IMR-90 (cell line): ENCODE measurements at regions not wholly inside any gene's neighbourhood (a gene's known extent, or its start where the extent isn't known, plus 50 kb on each side); places are given as distances from the start of the nearest gene placed in this dataset.

Experiments used
- ATAC-seq: fragments of 200-7000 bp; cut with Tn5 transposase; 2 replicates; pipeline ENCODE4 v1.9.1; 2020; ENCODE audit warnings: low read depth, mild to moderate bottlenecking, moderate library complexity
- BruUV-seq: library from RNA; stranded (reverse); fragments of 400-500 nt; replicated peaks from 2 replicates; lab custom pipeline; 2021; lab: Mats Ljungman, UMichigan
- CTCF ChIA-PET: fragments of 300-600 bp; formaldehyde crosslinking; extraction: SDS; loops from one replicate; lab custom pipeline; 2021; ENCODE audit warnings: antibody characterized with exemption; lab: Yijun Ruan, JAX
- POLR2A ChIA-PET: fragments of 300-600 bp; sonication (Branson Sonifier 250); formaldehyde crosslinking; loops from one replicate; lab custom pipeline; 2022; ENCODE audit warnings: antibody characterized with exemption; ENCODE audit not compliant: unreplicated experiment; lab: Charles Lee
- DNase-seq: peaks from one replicate; pipeline ENCODE4 v3.0.0; 2013
- H2AFZ ChIP-seq: replicated peaks from 2 replicates; pipeline ENCODE3; 2013; ENCODE audit warnings: low read length, mild to moderate bottlenecking; ENCODE audit not compliant: poor library complexity
- H2AK5ac ChIP-seq: 2 replicates; pipeline ENCODE4 v1.6.1; 2013; ENCODE audit warnings: low read depth, low read length, inconsistent platforms
- H2AK9ac ChIP-seq: replicated peaks from 2 replicates; pipeline ENCODE3; 2013; ENCODE audit warnings: mild to moderate bottlenecking, low read depth, low read length, moderate library complexity; ENCODE audit not compliant: poor library complexity
- H2BK120ac ChIP-seq: 2 replicates; pipeline ENCODE4 v1.6.1; 2013; ENCODE audit warnings: low read depth, low read length, inconsistent platforms
- H2BK15ac ChIP-seq: 3 replicates; pipeline ENCODE4 v1.6.1; 2013; ENCODE audit warnings: low read depth, low read length, inconsistent platforms
- H2BK20ac ChIP-seq: 2 replicates; pipeline ENCODE4 v1.6.1; 2013; ENCODE audit warnings: low read depth, mild to moderate bottlenecking, inconsistent platforms, low read length, moderate library complexity
- H2BK5ac ChIP-seq: 2 replicates; pipeline ENCODE4 v1.6.1; 2013; ENCODE audit warnings: mild to moderate bottlenecking, low read depth, low read length, inconsistent platforms; ENCODE audit not compliant: poor library complexity, severe bottlenecking
- H3K14ac ChIP-seq: replicated peaks from 2 replicates; pipeline ENCODE4 v1.6.1; 2013; ENCODE audit warnings: low read depth, low read length, inconsistent platforms
- H3K18ac ChIP-seq: 2 replicates; pipeline ENCODE4 v1.6.1; 2013; ENCODE audit warnings: low read depth, low read length, control low read depth
- H3K23ac ChIP-seq: 2 replicates; pipeline ENCODE4 v1.6.1; 2013; ENCODE audit warnings: low read depth, low read length, inconsistent platforms
- H3K27ac ChIP-seq: 2 replicates; pipeline ENCODE4 v1.5.1; 2013; ENCODE audit warnings: mild to moderate bottlenecking, control low read depth, low read length; ENCODE audit not compliant: insufficient read depth
- H3K27me3 ChIP-seq: 2 replicates; pipeline ENCODE4 v1.6.1; 2013; ENCODE audit warnings: low read length; ENCODE audit not compliant: control insufficient read depth, insufficient read depth
- H3K36me3 ChIP-seq: 2 replicates; pipeline ENCODE4 v1.6.1; 2013; ENCODE audit warnings: low read length, mixed read lengths; ENCODE audit not compliant: control insufficient read depth, insufficient read depth
- H3K4ac ChIP-seq: 2 replicates; pipeline ENCODE4 v1.6.1; 2013; ENCODE audit warnings: low read depth, low read length, inconsistent platforms
- H3K4me1 ChIP-seq: 2 replicates; pipeline ENCODE4 v1.6.1; 2013; ENCODE audit warnings: low read length, mixed read lengths; ENCODE audit not compliant: control insufficient read depth, insufficient read depth
- H3K4me2 ChIP-seq: 2 replicates; pipeline ENCODE4 v1.6.1; 2013; ENCODE audit warnings: low read depth, mild to moderate bottlenecking, control low read depth, low read length, moderate library complexity
- H3K4me3 ChIP-seq: 2 replicates; pipeline ENCODE4 v1.5.1; 2013; ENCODE audit warnings: low read depth, mild to moderate bottlenecking, control low read depth, low read length, moderate library complexity; ENCODE audit not compliant: insufficient read depth
- H3K56ac ChIP-seq: 2 replicates; pipeline ENCODE4 v1.6.1; 2013; ENCODE audit warnings: low read length, inconsistent platforms; ENCODE audit not compliant: insufficient read depth; ENCODE audit errors: extremely low read depth
- H3K79me1 ChIP-seq, 2 experiments: 2 replicates each; pipeline ENCODE4 v1.6.1; 2013; ENCODE audit warnings: low read length in 2 of 2, inconsistent platforms in 1 of 2, low read depth in 1 of 2
- H3K9ac ChIP-seq: 2 replicates; pipeline ENCODE4 v1.6.1; 2013; ENCODE audit warnings: low read depth, low read length, control low read depth
- H3K9me1 ChIP-seq: 2 replicates; pipeline ENCODE4 v1.6.1; 2013; ENCODE audit warnings: low read length, inconsistent platforms; ENCODE audit not compliant: insufficient read depth
- H3K9me3 ChIP-seq: 2 replicates; pipeline ENCODE4 v1.6.1; 2013; ENCODE audit warnings: low read length; ENCODE audit not compliant: control insufficient read depth, insufficient read depth
- H4K20me1 ChIP-seq: 2 replicates; pipeline ENCODE4 v1.6.1; 2013; ENCODE audit warnings: low read length, inconsistent platforms; ENCODE audit not compliant: insufficient read depth
- H4K5ac ChIP-seq: 2 replicates; pipeline ENCODE4 v1.6.1; 2013; ENCODE audit warnings: mild to moderate bottlenecking, low read depth, low read length, control low read depth
- H4K8ac ChIP-seq, 2 experiments: 2 replicates each; pipeline ENCODE4 v1.6.1; 2013; ENCODE audit warnings: low read depth in 2 of 2, low read length in 2 of 2, control low read depth in 1 of 2, inconsistent platforms in 1 of 2
- H4K91ac ChIP-seq: 2 replicates; pipeline ENCODE4 v1.6.1; 2013; ENCODE audit warnings: low read depth, low read length, inconsistent platforms; ENCODE audit not compliant: insufficient read depth
- BHLHE40 ChIP-seq: fragments of 150-350 bp; IDR thresholded peaks from 2 replicates; pipeline ENCODE4 v1.6.1; 2016; ENCODE audit warnings: mild to moderate bottlenecking, low read depth, low read length
- CEBPB ChIP-seq: IDR thresholded peaks from 2 replicates; pipeline ENCODE4 v1.6.1; 2012; ENCODE audit warnings: low read depth, low read length, improper control_type of control experiment
- CHD1 ChIP-seq: IDR thresholded peaks from 2 replicates; pipeline ENCODE4 v1.6.1; 2012; ENCODE audit warnings: low read depth, low read length, improper control_type of control experiment
- FOS ChIP-seq: fragments of 150-350 bp; IDR thresholded peaks from 2 replicates; pipeline ENCODE4 v1.6.1; 2016; ENCODE audit warnings: low read depth, low read length
- MAFK ChIP-seq: IDR thresholded peaks from 2 replicates; pipeline ENCODE4 v1.6.1; 2012; ENCODE audit warnings: low read depth, low read length, improper control_type of control experiment
- MAZ ChIP-seq: IDR thresholded peaks from 2 replicates; pipeline ENCODE4 v1.6.1; 2012; ENCODE audit warnings: low read depth, mild to moderate bottlenecking, low read length, improper control_type of control experiment, moderate library complexity, borderline replicate concordance
- MXI1 ChIP-seq: IDR thresholded peaks from 2 replicates; pipeline ENCODE4 v1.6.1; 2012; ENCODE audit warnings: low read depth, mild to moderate bottlenecking, low read length, moderate library complexity, borderline replicate concordance
- NFE2L2 ChIP-seq: fragments of 150-350 bp; IDR thresholded peaks from 2 replicates; pipeline ENCODE4 v1.6.1; 2016; ENCODE audit warnings: low read depth, mild to moderate bottlenecking, low read length
- RAD21 ChIP-seq: IDR thresholded peaks from 2 replicates; pipeline ENCODE4 v1.6.1; 2012; ENCODE audit warnings: low read length, improper control_type of control experiment
- RCOR1 ChIP-seq: IDR thresholded peaks from 2 replicates; pipeline ENCODE4 v1.6.1; 2012; ENCODE audit warnings: mild to moderate bottlenecking, low read length, improper control_type of control experiment; ENCODE audit not compliant: insufficient replicate concordance
- RFX5 ChIP-seq: IDR thresholded peaks from 2 replicates; pipeline ENCODE4 v1.8.0; 2012; ENCODE audit warnings: low read depth, mild to moderate bottlenecking, low read length, moderate library complexity
- WGBS, 2 experiments: methylation state at CpG; one replicate each; pipeline versions ENCODE4 v1.1.5 to v1.1.7; 2013; ENCODE audit warnings: missing lambda C conversion rate in 2 of 2; ENCODE audit not compliant: insufficient read length in 1 of 2; ENCODE audit errors: extremely low coverage in 2 of 2; 5-methylcytosine and 5-hydroxymethylcytosine counted together
- dilution Hi-C: fragments of 300-500 bp; cut with HindIII; formaldehyde crosslinking; loops from one replicate; pipeline ENCODE4 v1.14.3; 2018; ENCODE audit warnings: low sequenced_read_pairs; ENCODE audit not compliant: unreplicated experiment
- in situ Hi-C: fragments of 300-500 bp; cut with MboI; formaldehyde crosslinking; loops from 3 replicates; pipeline ENCODE4 v1.14.3; 2019; ENCODE audit warnings: low sequenced_read_pairs, inconsistent platforms, mixed read lengths
- intact Hi-C: fragments of 100-400 bp; cut with micrococcal nuclease; formaldehyde crosslinking; loops from 2 replicates; pipeline ENCODE4 v1.10.0; 2022
- TF ChIP-seq, protein P1 (sequence below): fragments of 150-350 bp; IDR thresholded peaks from 2 replicates; pipeline ENCODE4 v1.6.1; 2017; ENCODE audit warnings: mild to moderate bottlenecking, antibody characterized with exemption, low read length, low read depth
- TF ChIP-seq, protein P2 (sequence below): fragments of 150-350 bp; IDR thresholded peaks from 2 replicates; pipeline ENCODE4 v1.6.1; 2016; ENCODE audit warnings: low read depth, mild to moderate bottlenecking, low read length, moderate library complexity, borderline replicate concordance

DNA sequence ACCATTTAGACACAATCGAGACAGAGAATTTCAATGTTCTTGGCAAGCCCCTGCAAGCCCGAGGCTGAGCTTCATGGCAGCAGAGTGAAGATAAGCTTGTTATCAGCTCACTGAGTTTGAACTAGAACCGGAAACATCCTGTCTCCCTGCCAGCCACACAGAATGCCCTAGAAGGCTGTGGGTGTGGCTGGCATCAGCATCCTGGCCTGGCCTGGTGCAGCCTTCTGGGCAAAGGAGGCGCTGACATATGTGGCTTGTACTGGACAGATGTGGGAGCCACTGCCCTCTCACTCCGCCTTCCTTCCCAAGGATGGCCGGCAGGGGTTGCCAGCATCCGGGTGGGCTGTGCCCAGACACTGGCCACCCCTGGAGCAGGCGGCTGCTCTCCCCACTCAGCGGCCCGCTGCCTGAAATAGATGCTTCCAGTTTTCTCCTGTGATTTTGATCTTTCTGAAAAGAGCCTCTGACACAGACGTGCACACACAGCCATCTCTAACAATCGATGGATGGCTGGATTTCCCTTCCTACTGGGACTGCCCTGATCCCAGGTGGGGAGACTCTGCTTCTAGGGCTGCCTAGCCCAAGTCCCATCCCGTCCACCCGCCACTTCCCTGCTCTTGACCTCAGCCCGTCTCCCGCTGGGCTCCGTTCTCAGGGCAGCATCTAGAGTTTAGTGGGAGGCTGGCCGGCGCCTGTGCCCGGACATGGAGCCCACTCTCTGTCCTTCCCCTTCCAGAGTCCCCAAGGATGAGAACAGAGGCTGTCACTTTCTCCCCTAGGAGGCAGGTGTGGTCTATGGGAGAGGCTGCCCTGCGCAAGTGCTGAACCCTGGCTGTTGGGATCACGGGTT is 149.7 kb downstream of the CTTN start:
- no peaks in the 10 kb centered on the region; the same call in 1 of the 2 replicates for H3K27me3 ChIP-seq
- no peak overlapping the region for H2AFZ ChIP-seq
- H3K9ac ChIP-seq: no peak overlapping the region
- no peak overlapping the region for H2AK5ac ChIP-seq
- H2BK120ac ChIP-seq: no peak overlapping the region
- H4K8ac ChIP-seq: no peak overlapping the region
- H3K4me2 ChIP-seq: no peak overlapping the region
- no TSS peak for BruUV-seq
- intact Hi-C loops (no loop called here), in situ Hi-C loops (no loop called here), dilution Hi-C loops (no loop called here)
- no peak overlapping the region for H3K14ac ChIP-seq
- H3K9me1 ChIP-seq: no peaks in the 10 kb centered on the region
- no peak overlapping the region for H2BK5ac ChIP-seq
- ChIA-PET POLR2A (no interaction called here), CTCF (no interaction called here)
- H2BK15ac ChIP-seq: no peak overlapping the region
- ATAC-seq (no peak), DNase-seq (no peak)
- H4K91ac ChIP-seq: no peak overlapping the region
- no peak overlapping the region for H2BK20ac ChIP-seq
- no peaks in the 10 kb centered on the region for H3K79me1 ChIP-seq
- no peak overlapping the region for H4K5ac ChIP-seq
- 63% methylated on average over 3 of the region's 22 CpGs; no CpG with 5 or more reads in 1 of the 2 experiments for WGBS, 2 experiments
- no peak overlapping the region for H3K27ac ChIP-seq
- no peaks in the 10 kb centered on the region; the same call in 1 of the 2 replicates for H4K20me1 ChIP-seq
- no peak overlapping the region for H3K56ac ChIP-seq
- H3K23ac ChIP-seq: no peak overlapping the region
- no peaks in the 10 kb centered on the region for H3K36me3 ChIP-seq
- peaks cover 2% of the 10 kb centered on the region; the same call in 1 of the 2 replicates for H3K4me1 ChIP-seq
- H3K9me3 ChIP-seq: no peaks in the 10 kb centered on the region; the same call in 1 of the 2 replicates
- H3K4ac ChIP-seq: no peak overlapping the region
- H2AK9ac ChIP-seq: no peak overlapping the region
- H3K4me3 ChIP-seq: no peak overlapping the region
- TF ChIP-seq NFE2L2 (no peak), BHLHE40 (no peak), CHD1 (no peak), RCOR1 (no peak), CEBPB (no peak), MXI1 (no peak), MAZ (no peak), FOS (no peak), MAFK (no peak), RFX5 (no peak), RAD21 (no peak)
- TF ChIP-seq, protein P1, sequence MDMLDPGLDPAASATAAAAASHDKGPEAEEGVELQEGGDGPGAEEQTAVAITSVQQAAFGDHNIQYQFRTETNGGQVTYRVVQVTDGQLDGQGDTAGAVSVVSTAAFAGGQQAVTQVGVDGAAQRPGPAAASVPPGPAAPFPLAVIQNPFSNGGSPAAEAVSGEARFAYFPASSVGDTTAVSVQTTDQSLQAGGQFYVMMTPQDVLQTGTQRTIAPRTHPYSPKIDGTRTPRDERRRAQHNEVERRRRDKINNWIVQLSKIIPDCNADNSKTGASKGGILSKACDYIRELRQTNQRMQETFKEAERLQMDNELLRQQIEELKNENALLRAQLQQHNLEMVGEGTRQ: no peak
- TF ChIP-seq, protein P2, sequence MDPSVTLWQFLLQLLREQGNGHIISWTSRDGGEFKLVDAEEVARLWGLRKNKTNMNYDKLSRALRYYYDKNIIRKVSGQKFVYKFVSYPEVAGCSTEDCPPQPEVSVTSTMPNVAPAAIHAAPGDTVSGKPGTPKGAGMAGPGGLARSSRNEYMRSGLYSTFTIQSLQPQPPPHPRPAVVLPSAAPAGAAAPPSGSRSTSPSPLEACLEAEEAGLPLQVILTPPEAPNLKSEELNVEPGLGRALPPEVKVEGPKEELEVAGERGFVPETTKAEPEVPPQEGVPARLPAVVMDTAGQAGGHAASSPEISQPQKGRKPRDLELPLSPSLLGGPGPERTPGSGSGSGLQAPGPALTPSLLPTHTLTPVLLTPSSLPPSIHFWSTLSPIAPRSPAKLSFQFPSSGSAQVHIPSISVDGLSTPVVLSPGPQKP: no peak
- no peak overlapping the region for H3K18ac ChIP-seq
